HEK293T (cell line): ENCODE measurements at regions not wholly inside any gene's neighbourhood (a gene's known extent, or its start where the extent isn't known, plus 50 kb on each side); places are given as distances from the start of the nearest gene placed in this dataset.

Source experiments
- ARNT ChIP-seq: fragments of 450-650 bp; IDR thresholded peaks from 2 replicates; pipeline ENCODE4 v1.6.1; 2017; ENCODE audit warnings: mild to moderate bottlenecking
- BHLHE40 ChIP-seq: fragments of 450-650 bp; IDR thresholded peaks from 2 replicates; pipeline ENCODE4 v1.6.1; 2016; ENCODE audit warnings: mild to moderate bottlenecking, moderate library complexity, borderline replicate concordance
- CTBP1 ChIP-seq: fragments of 450-650 bp; IDR thresholded peaks from 2 replicates; pipeline ENCODE4 v1.6.1; 2016; ENCODE audit warnings: borderline replicate concordance
- ELF4 ChIP-seq: fragments of 450-650 bp; IDR thresholded peaks from 2 replicates; pipeline ENCODE4 v1.6.1; 2017; ENCODE audit warnings: antibody characterized with exemption
- FOXA1 ChIP-seq: fragments of 450-650 bp; IDR thresholded peaks from 2 replicates; pipeline ENCODE4 v1.6.1; 2016; ENCODE audit warnings: mild to moderate bottlenecking
- FOXM1 ChIP-seq: fragments of 450-650 bp; IDR thresholded peaks from 2 replicates; pipeline ENCODE4 v1.6.1; 2017; ENCODE audit warnings: mild to moderate bottlenecking, borderline replicate concordance
- HDGF ChIP-seq: fragments of 450-650 bp; IDR thresholded peaks from 2 replicates; pipeline ENCODE4 v1.6.1; 2017; ENCODE audit warnings: antibody characterized with exemption, borderline replicate concordance
- L3MBTL2 ChIP-seq: fragments of 450-650 bp; conservative IDR thresholded peaks from 2 replicates; pipeline ENCODE4 v1.6.1; 2016; ENCODE audit warnings: mild to moderate bottlenecking
- LEF1 ChIP-seq: fragments of 450-650 bp; IDR thresholded peaks from 2 replicates; pipeline ENCODE4 v1.6.1; 2017; ENCODE audit warnings: mild to moderate bottlenecking, borderline replicate concordance
- SP1 ChIP-seq: fragments of 450-650 bp; IDR thresholded peaks from 2 replicates; pipeline ENCODE4 v1.6.1; 2017
- SUZ12 ChIP-seq: fragments of 450-650 bp; IDR thresholded peaks from 2 replicates; pipeline ENCODE4 v1.6.1; 2016; ENCODE audit warnings: mild to moderate bottlenecking
- TARDBP ChIP-seq: fragments of 450-650 bp; IDR thresholded peaks from 2 replicates; pipeline ENCODE4 v1.6.1; 2016
- ZNF384 ChIP-seq: fragments of 450-650 bp; IDR thresholded peaks from 2 replicates; pipeline ENCODE4 v1.6.1; 2016
- TF ChIP-seq, protein P1 (sequence below): fragments of 450-650 bp; IDR thresholded peaks from 2 replicates; pipeline ENCODE4 v1.6.1; 2016

DNA sequence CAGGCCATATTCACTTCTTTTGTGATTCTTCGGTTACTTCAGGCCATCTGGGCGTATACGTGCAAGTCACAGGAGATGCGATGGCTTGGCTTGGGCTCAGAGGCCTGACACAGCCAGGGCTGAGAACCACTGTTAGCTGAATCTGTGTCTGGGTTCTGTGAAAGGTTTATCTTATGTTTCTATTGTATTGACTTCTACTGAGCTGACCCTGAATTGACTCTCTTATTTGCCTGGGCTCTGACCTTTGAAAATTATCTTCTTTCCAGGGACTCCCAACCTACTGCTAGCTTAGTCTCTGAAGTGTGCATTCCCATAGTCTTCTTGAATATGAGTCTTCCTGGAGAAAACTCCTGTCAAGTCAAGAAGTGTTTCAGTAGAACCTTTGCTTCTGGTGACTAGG, 226.4 kb upstream of the SOX4 start:
- TF ChIP-seq FOXM1 (no peak), CTBP1 (no peak), LEF1 (no peak), SUZ12 (no peak), BHLHE40 (no peak), ARNT (no peak), TARDBP (no peak), L3MBTL2 (no peak), HDGF (no peak), SP1 (no peak), ELF4 (no peak), ZNF384 (no peak), FOXA1 (no peak)
- TF ChIP-seq, protein P1, sequence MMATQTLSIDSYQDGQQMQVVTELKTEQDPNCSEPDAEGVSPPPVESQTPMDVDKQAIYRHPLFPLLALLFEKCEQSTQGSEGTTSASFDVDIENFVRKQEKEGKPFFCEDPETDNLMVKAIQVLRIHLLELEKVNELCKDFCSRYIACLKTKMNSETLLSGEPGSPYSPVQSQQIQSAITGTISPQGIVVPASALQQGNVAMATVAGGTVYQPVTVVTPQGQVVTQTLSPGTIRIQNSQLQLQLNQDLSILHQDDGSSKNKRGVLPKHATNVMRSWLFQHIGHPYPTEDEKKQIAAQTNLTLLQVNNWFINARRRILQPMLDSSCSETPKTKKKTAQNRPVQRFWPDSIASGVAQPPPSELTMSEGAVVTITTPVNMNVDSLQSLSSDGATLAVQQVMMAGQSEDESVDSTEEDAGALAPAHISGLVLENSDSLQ, result no peak
